NCI-H774 (cell line): ENCODE measurements at regions not wholly inside any gene's neighbourhood (a gene's known extent, or its start where the extent isn't known, plus 50 kb on each side); places are given as distances from the start of the nearest gene placed in this dataset.

Source experiments
- DNase-seq: peaks from one replicate; lab custom pipeline; 2025; lab: John Stamatoyannopoulos, UW

- DNase-seq: no peak
Measured at GRCh38 chr6:106771822-106772221, 142.4 kb downstream of the QRSL1 start.

DNA sequence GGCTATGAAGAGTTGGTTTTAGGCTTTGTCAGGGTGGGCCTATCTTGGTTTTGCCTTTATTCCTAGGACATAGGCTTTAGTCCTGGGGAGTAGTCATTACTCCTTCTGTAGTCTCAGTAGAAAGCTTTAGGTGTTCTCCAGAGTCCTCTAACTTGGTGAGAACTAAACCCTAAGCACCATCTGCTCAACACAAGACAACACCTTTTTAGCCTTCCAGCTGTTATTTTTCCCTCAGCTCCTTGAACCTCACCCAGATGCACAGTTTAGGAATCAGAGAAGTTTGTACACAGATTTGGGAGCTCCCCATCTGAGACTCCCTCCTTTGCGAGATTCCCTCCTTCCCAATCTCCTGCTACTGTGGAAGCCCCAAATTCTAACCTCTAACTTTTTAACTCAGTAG is 141.3 kb downstream of the QRSL1 start:
- DNase-seq: no peak

- DNase-seq: no peak
Measured at GRCh38 chr6:106770081-106770480, 140.7 kb downstream of the QRSL1 start.

GRCh38 chr6:106767271-106767670 is 137.9 kb downstream of the QRSL1 start:
- no peak for DNase-seq

GRCh38 chr6:106766201-106766600 is 136.8 kb downstream of the QRSL1 start:
- no peak for DNase-seq

DNA sequence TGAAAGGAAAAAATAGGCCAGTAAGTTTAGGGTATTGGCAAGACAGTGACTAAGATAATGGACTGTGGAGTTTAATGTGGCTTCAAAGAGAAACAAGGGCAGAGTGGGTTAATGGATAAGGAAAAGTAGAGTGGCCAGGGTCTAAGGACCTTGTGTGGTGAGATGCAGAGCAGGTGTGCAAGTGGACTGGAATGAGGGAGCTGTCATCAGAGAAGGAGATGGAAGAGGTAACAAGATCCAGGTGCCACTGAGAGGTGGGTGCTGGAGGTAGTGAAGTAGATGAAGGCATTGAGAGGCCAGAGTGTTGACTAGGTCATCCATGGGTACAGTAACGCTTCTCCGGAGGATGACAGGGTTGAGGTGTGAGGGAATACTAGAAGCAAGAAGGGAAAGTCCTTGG is 136.1 kb downstream of the QRSL1 start:
- DNase-seq: no peak

- DNase-seq: no peak
Measured at GRCh38 chr6:106764353-106764980, 135.1 kb downstream of the QRSL1 start.

- DNase-seq: no peak
Measured at GRCh38 chr6:106763361-106763760, 134.0 kb downstream of the QRSL1 start.

DNA sequence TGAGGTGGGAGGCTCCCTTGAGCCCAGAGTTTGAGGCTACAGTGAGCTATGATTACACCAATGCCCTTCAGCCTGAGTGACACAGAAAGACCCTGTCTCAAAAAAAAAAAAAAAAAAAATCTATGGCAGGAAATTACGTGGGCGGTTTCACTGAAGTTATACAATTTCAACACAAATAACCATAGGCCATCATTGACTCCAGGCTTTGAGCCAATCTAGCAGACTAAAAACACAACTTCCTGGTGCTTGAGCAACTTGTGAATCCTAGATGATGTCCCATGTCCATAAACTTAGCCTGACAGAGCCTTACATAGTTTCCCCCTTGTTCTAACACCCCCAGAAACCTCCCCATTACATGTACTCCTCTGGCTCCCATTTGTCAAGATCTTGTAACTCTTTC is 131.8 kb downstream of the QRSL1 start:
- no peak for DNase-seq

DNA sequence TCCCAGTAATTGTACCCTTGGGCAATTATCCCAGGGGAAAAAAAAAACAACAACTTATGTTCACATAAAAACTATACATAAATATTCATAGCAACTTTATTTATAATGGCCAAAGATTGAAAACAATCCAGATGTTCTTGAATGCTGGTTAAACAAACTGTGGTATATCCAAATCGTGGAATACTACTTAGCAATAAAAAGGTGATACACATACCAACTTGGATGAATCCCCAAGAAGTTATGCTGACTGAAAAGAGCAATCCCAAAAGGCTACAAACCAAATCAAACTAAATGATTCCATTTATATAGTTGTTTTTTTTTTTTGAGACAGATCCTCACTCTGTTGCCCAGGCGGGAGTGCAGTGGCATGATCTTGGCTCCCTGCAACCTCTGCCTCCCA is 129.7 kb downstream of the QRSL1 start:
- no peak for DNase-seq

DNA sequence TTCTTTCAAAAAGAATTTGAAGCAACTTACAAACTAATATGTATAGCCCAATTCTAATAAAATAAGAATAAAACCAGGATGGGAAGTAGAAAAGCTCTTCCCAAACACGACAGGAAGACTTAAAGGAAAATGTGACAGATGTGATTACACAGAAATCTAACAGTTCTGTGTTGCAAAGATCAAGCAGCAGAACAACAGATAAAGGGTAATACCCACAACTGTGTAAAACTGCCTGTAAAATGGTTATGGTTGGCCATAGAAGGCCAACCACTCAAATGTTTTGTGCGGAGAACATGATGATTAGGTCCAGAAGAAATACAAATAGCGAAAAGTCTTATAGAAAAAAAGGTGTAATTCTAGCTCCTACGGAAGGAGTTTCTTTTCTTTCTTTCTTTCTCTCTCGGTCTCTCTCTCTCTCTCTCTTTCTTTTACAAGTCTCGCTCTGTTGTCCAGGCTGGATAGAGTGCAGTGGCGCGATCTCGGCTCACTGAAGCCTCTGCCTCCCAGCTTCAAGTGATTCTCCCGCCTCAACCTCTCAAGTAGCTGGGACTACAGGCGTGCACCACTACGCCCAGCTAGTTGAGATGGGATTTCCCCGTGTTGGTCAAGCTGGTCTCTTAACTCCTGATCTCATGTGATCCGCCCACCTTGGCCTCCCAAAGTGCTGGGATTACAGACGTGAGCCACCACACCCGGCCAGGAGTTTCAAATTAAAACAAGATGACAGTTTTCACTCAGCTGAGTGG is 128.5 kb downstream of the QRSL1 start:
- no peak for DNase-seq

- peak; percentile 51 for DNase-seq
Measured at GRCh38 chr6:106757267-106757666, 127.9 kb downstream of the QRSL1 start.

DNA sequence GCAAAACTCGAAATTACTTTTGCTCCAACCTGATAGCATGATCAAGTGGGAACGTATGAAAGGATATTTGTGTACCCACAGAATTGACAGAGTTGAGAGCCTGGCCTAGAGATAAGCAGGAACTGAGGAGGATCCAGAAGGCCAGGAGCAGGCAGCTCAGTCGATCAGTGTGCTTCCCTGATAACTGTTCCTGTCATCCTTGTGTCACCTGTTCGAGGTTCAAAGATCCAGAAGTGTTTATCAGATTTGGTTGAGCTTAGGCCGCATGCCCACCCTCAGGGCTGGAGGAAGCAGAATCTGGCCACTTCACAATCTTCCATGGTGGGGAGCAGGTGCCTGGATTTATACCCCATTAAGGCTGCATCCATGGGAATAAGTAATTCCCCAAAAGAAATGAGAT is 124.8 kb downstream of the QRSL1 start:
- no peak for DNase-seq

DNA sequence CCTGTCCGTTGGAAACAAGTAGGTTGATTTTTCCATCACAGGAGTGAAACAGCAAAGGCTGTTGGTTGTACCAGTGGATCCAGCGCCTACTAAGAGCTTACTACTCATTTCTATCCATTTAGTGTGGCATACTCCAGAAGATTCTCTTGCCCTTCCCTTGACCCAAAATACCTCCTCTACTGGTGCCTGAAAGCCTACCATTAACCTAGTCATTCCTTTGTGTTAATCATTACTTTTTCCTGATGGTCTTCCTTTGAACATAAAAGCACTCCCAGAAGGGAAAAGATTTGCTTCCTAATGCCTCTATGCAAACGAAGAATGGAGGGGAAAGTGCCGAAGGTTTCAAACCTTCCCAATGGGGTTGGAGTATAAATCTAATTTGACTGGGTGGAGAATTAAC is 123.3 kb downstream of the QRSL1 start:
- no peak for DNase-seq

DNA sequence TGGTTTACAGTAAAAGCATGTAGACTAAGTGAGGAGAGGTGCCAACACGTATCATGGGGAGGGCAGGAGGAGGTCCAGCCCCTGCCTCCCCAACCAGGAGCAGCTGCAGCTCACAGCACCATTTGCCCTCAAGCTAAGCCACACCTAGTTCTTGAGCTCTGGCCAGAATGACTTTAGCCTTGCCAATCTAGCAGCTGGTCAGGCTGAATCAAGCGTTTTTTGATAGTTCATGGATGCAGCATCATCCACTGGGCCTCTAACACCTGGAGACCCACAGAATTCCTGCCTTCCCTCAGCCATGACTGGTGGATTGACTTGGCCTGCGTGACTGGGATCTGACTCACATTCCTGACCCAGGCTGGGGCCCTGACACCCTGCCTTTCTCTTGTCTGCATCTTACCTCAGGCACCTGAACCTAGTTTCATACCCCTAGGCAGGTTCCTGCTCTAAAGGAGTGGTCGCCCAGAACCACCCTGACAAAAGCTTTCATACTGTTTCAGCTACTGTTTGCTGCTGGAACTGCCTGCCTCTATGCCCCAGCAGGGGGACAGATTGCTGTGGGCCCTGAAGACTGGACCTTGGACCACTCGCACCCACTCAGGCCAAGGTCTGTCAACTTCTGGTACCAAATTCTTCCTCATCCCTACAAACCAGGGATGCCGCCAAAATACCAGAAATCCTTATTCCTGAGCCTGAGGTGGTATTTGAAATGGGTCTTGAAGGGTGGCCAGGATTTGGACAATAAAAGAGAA is 122.3 kb downstream of the QRSL1 start:
- peak; percentile 82 for DNase-seq

DNA sequence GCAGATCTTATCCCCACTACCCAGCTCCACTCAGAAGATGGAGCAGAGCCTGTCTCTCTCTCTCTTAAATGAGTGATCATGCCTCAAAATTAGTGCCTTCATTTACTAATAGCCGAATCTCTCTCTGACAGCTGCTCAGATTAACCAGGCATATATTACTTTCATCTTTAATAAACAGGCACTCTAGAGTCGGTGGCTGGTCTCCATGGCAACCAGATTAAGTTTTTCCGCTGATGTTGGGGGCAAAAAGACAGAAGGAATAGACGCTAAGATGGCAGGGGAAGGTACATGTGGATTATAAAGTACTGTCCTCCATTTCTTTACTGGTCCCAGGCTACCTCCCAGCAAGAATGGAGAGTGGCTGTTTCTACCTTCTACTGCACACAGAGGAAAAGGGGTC is 121.6 kb downstream of the QRSL1 start:
- DNase-seq: no peak

- peak; percentile 92 for DNase-seq
Measured at GRCh38 chr6:106750142-106750918, 121.0 kb downstream of the QRSL1 start.

DNA sequence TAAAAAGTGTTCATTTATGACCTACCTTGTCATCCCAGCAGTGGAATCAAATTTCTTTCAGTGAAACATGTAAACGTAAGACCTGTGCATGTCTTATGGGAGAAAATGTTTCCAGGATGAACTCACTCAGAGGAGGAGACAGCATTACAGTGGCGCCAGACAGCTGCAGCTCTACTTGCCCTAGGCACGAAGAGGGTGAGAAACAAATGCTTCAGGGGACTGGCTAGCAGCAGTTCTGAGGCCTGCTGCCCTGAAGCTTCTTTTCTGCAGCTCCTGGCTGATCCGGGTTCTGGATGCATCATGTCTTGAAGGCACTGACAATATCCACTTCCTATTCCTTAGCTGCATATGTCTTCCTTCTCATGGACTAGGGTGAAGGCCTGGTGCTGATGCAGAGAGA is 120.2 kb downstream of the QRSL1 start:
- DNase-seq: no peak

DNA sequence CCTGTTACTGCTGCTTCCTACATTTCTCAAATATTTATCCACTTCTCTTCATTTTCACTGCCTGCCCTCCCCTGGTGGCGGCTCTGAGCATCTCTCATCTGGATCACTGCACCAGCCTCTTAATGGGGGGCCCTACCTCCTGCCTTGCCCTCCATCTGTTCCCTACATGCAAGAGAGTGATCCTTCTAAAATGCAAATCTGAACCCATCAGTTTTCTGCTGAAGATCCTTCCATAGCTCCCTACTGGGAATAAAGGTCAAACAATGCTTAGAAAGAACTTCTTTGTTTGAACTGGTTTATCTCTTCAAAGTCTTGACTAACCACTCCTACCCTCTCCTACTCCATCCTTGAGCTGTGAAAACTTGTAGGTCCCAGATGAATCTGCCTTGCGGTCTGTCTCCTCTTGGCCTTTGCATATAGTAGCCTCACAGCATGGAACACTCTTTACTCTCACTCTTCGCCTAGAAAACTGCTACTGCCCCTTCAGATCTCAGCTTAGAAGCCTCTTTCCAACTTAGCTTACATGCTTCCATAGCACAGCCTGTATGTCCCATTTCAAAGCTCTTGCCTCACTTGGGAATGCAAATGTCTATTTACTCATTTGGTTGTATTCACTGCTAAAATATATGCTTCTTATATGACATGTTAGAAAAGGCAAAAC is 119.3 kb downstream of the QRSL1 start:
- no peak for DNase-seq

DNA sequence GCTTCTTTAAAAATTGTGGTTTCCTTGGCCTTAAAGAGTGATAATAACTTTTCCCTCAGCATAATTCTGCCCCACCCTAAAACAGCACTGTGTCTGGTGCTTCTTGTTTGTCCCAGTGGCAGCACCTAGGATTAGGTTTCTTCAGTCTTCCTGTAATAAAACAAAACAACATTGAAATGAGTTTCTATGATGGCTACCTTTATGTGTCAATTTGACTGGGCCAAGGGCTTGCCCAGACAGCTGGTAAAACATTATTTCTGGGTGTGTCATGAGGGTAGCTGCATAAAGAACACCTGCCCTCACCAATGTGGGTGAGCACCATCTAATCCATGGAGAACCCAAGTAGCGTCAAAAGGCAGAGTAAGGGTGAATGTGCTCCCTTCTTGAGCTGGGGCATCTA is 117.8 kb downstream of the QRSL1 start:
- DNase-seq: peak; percentile 64

GRCh38 chr6:106746652-106747051 is 117.3 kb downstream of the QRSL1 start:
- no peak for DNase-seq
